GM12878 (cell line): ENCODE measurements at regions not wholly inside any gene's neighbourhood (a gene's known extent, or its start where the extent isn't known, plus 50 kb on each side); places are given as distances from the start of the nearest gene placed in this dataset.

Experiments used
- ATAC-seq: fragments of 200-7000 bp; cut with Tn5 transposase; 3 replicates; pipeline ENCODE4 v1.9.1; 2020; ENCODE audit warnings: mild to moderate bottlenecking, moderate library complexity
- BruUV-seq: library from RNA; stranded (reverse); fragments of 400-500 nt; replicated peaks from 2 replicates; lab custom pipeline; 2021; lab: Mats Ljungman, UMichigan
- CTCF ChIA-PET: fragments of 300-600 bp; sonication (Branson Sonifier 250); formaldehyde crosslinking; extraction: SDS; loops from one replicate; lab custom pipeline; 2021; ENCODE audit warnings: inconsistent platforms; lab: Yijun Ruan, JAX
- POLR2A ChIA-PET: fragments of 350-600 bp; formaldehyde crosslinking; extraction: SDS; loops from one replicate; lab custom pipeline; 2021; ENCODE audit warnings: inconsistent platforms; lab: Charles Lee
- RAD21 ChIA-PET: fragments of 300-600 bp; sonication (Branson Sonifier 250); formaldehyde crosslinking; loops from one replicate; lab custom pipeline; 2023; ENCODE audit warnings: antibody characterized with exemption; ENCODE audit not compliant: unreplicated experiment; lab: Charles Lee
- SMC1A ChIA-PET: fragments of 300-600 bp; sonication (Branson Sonifier 250); formaldehyde crosslinking; loops from one replicate; lab custom pipeline; 2023; ENCODE audit not compliant: unreplicated experiment, uncharacterized antibody; lab: Charles Lee
- DNase-seq: peaks from one replicate; pipeline ENCODE4 v3.0.0-alpha.2; 2011; ENCODE audit warnings: low read depth, low spot score
- FAIRE-seq: peaks from 3 replicates; lab custom pipeline; 2011; peaks lifted over from hg19 to GRCh38; lab: Jason Lieb, UNC
- H2AFZ ChIP-seq: 2 replicates; pipeline ENCODE4 v1.6.0; 2011; ENCODE audit warnings: low read depth, low read length, control low read depth; ENCODE audit not compliant: control insufficient read depth
- H3K27ac ChIP-seq: 2 replicates; pipeline ENCODE4 v1.5.1; 2011; ENCODE audit warnings: control low read depth; ENCODE audit not compliant: control insufficient read depth, insufficient read depth
- H3K27me3 ChIP-seq, 2 experiments: replicated peaks in 1 of 2; 2 replicates each; pipeline versions ENCODE4 v1.6.0 to v1.6.1; 2011; ENCODE audit warnings: low read length in 1 of 2; ENCODE audit not compliant: control insufficient read depth in 2 of 2, insufficient read depth in 2 of 2
- H3K36me3 ChIP-seq, 2 experiments: 2 replicates each; pipeline ENCODE4 v1.5.1; 2011; ENCODE audit warnings: low read length in 1 of 2; ENCODE audit not compliant: control insufficient read depth in 2 of 2, insufficient read depth in 2 of 2
- H3K4me1 ChIP-seq: 2 replicates; pipeline ENCODE4 v1.6.1; 2011; ENCODE audit warnings: mild to moderate bottlenecking, low read length, moderate library complexity, mixed read lengths; ENCODE audit not compliant: control insufficient read depth, insufficient read depth
- H3K4me2 ChIP-seq: 2 replicates; pipeline ENCODE4 v1.6.0; 2011; ENCODE audit warnings: control low read depth; ENCODE audit not compliant: control insufficient read depth, insufficient read depth
- H3K4me3 ChIP-seq: fragments of 200-600 bp; sonication (generic); 2 replicates; pipeline ENCODE4 v1.5.1; 2016
- H3K79me2 ChIP-seq: 2 replicates; pipeline ENCODE4 v1.6.0; 2011; ENCODE audit warnings: low read length; ENCODE audit not compliant: control insufficient read depth, insufficient read depth
- H3K9ac ChIP-seq: 2 replicates; pipeline ENCODE4 v1.8.0; 2011; ENCODE audit warnings: low read length, control low read depth, mixed read lengths; ENCODE audit not compliant: control insufficient read depth, insufficient read depth
- H3K9me3 ChIP-seq: replicated peaks from 3 replicates; pipeline ENCODE4 v1.5.1; 2011; ENCODE audit warnings: mild to moderate bottlenecking, low read length; ENCODE audit not compliant: control insufficient read depth, insufficient read depth
- H4K20me1 ChIP-seq: 2 replicates; pipeline ENCODE4 v1.6.0; 2011; ENCODE audit not compliant: control insufficient read depth, insufficient read depth
- ASH2L ChIP-seq: fragments of 300-600, 200-600 bp; sonication (generic); IDR thresholded peaks from 2 replicates; pipeline ENCODE4 v1.6.1; 2017; ENCODE audit warnings: low read depth, mild to moderate bottlenecking, borderline replicate concordance
- CREM ChIP-seq: IDR thresholded peaks from 2 replicates; pipeline ENCODE4 v1.6.1; 2014; ENCODE audit warnings: antibody characterized with exemption, low read depth
- GABPA ChIP-seq: IDR thresholded peaks from 2 replicates; pipeline ENCODE4 v1.6.1; 2014; ENCODE audit warnings: antibody characterized with exemption, low read depth, mild to moderate bottlenecking, inconsistent platforms
- IRF4 ChIP-seq: IDR thresholded peaks from 2 replicates; pipeline ENCODE4 v1.6.1; 2011; ENCODE audit warnings: low read depth, low read length
- NFYA ChIP-seq: IDR thresholded peaks from 2 replicates; pipeline ENCODE4 v1.6.1; 2011; ENCODE audit warnings: low read depth, mild to moderate bottlenecking, low read length, improper control_type of control experiment, borderline replicate concordance
- POU2F2 ChIP-seq: IDR thresholded peaks from 3 replicates; pipeline ENCODE4 v1.6.1; 2011; ENCODE audit warnings: low read depth, mild to moderate bottlenecking, low read length, borderline replicate concordance
- RBBP5 ChIP-seq: fragments of 200-600 bp; sonication (generic); conservative IDR thresholded peaks from 2 replicates; pipeline ENCODE4 v1.6.1; 2016
- RFX5 ChIP-seq: IDR thresholded peaks from 2 replicates; pipeline ENCODE4 v1.6.1; 2011; ENCODE audit warnings: low read depth, low read length, improper control_type of control experiment
- SIX5 ChIP-seq: IDR thresholded peaks from 2 replicates; pipeline ENCODE4 v1.6.1; 2011; ENCODE audit warnings: mild to moderate bottlenecking, low read depth, low read length, moderate library complexity; ENCODE audit not compliant: severe bottlenecking
- SMAD1 ChIP-seq: fragments of 450-650 bp; IDR thresholded peaks from 2 replicates; pipeline ENCODE4 v1.6.1; 2018; ENCODE audit warnings: mild to moderate bottlenecking, low read depth; ENCODE audit not compliant: partially characterized antibody
- SP1 ChIP-seq: IDR thresholded peaks from one replicate; pipeline ENCODE4 v1.6.1; 2011; ENCODE audit warnings: low read depth, low read length
- SREBF2 ChIP-seq: IDR thresholded peaks from 2 replicates; pipeline ENCODE4 v1.6.1; 2012; ENCODE audit warnings: mild to moderate bottlenecking, low read length
- TCF3 ChIP-seq: IDR thresholded peaks from 2 replicates; pipeline ENCODE4 v1.6.1; 2012; ENCODE audit warnings: low read depth, mild to moderate bottlenecking, low read length, borderline replicate concordance; ENCODE audit not compliant: insufficient read depth
- YY1 ChIP-seq: IDR thresholded peaks from 2 replicates; pipeline ENCODE4 v1.6.1; 2011; ENCODE audit warnings: low read depth, mild to moderate bottlenecking, low read length
- ZNF24 ChIP-seq: fragments of 450-650 bp; IDR thresholded peaks from 2 replicates; pipeline ENCODE4 v1.6.1; 2017; ENCODE audit warnings: antibody characterized with exemption, mild to moderate bottlenecking
- WGBS: methylation state at CpG from one replicate; pipeline ENCODE4 v1.1.6; 2016; ENCODE audit warnings: low lambda C conversion rate; ENCODE audit not compliant: insufficient replicate concordance, insufficient coverage; ENCODE audit errors: missing lambda C conversion rate; 5-methylcytosine and 5-hydroxymethylcytosine counted together
- in situ Hi-C: fragments of 300-500 bp; cut with MboI; formaldehyde crosslinking; loops from 9 replicates; pipeline ENCODE4 v1.14.3; 2018; ENCODE audit warnings: mixed read lengths
- intact Hi-C: fragments of 100-400 bp; cut with micrococcal nuclease; formaldehyde crosslinking; loops from one replicate; pipeline ENCODE4 v1.14.2; 2022; ENCODE audit not compliant: unreplicated experiment
- TF ChIP-seq, protein P1 (sequence below): fragments of 450-650 bp; conservative IDR thresholded peaks from 2 replicates; pipeline ENCODE4 v1.6.1; 2017; ENCODE audit warnings: mild to moderate bottlenecking, moderate library complexity
- TF ChIP-seq, protein P2 (sequence below): fragments of 450-650 bp; formaldehyde crosslinking; IDR thresholded peaks from 2 replicates; pipeline ENCODE4 v1.4.0; 2020; ENCODE audit warnings: mild to moderate bottlenecking, moderate library complexity

DNA sequence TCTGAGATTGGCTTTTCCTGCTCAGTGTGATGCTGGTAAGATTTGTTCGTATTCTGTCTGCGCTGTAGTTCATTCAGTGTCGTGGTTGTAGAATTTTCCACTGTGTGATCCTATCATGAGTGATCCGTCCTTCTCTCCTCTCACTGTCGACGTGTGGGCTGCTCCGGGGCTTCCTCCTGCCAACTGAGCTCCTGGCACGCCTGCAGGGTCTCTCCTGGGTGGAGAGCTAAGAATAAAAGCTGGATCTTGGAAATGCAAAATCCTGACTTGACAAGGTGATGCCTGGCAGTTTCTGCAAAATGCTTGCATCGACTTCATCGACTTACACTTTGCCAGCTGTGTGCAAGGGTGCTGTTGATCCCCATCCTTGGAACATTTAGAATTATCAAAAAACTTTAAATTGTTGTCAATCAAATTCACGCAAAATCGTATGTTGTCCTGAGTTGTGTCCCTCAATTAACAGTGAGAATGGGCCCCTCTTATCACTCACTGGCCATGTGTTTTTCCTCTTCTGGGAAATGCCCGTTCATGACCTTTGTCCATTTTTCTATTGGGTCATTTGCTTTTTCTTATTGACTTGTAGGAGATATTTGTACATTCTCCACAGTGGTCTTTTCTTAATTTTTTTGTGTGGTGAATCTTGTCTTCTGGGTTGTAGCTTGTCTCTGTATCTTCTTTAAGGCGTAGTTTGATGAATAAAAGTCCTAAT lies 125.5 kb downstream of the CRYAA start:
- Histone ChIP-seq H4K20me1 (no peaks in the 10 kb centered on the region), H3K79me2 (no peaks in the 10 kb centered on the region), H3K9ac (no peak overlapping the region), H2AFZ (no peak overlapping the region), H3K4me3 (no peak overlapping the region), H3K27ac (no peak overlapping the region), H3K27me3 (peaks cover 1 to 6% of the 10 kb centered on the region in 2 experiments; a peak in 3 of 4 replicates), H3K4me1 (peaks cover 8% of the 10 kb centered on the region), H3K36me3 (no peaks in the 10 kb centered on the region), H3K9me3 (peaks cover 5% of the 10 kb centered on the region; the same call in 2 of the 3 replicates), H3K4me2 (no peak overlapping the region)
- no peak for FAIRE-seq
- ATAC-seq: no peak
- RAD21 ChIA-PET: no interaction called here
- WGBS: 32% methylated on average over 14 of the region's 14 CpGs
- intact Hi-C loops: no loop called here
- BruUV-seq: no TSS peak
- TF ChIP-seq TCF3: no peak
- TF ChIP-seq NFYA: no peak
- TF ChIP-seq IRF4: no peak
- TF ChIP-seq ZNF24: no peak
- TF ChIP-seq, protein P1, sequence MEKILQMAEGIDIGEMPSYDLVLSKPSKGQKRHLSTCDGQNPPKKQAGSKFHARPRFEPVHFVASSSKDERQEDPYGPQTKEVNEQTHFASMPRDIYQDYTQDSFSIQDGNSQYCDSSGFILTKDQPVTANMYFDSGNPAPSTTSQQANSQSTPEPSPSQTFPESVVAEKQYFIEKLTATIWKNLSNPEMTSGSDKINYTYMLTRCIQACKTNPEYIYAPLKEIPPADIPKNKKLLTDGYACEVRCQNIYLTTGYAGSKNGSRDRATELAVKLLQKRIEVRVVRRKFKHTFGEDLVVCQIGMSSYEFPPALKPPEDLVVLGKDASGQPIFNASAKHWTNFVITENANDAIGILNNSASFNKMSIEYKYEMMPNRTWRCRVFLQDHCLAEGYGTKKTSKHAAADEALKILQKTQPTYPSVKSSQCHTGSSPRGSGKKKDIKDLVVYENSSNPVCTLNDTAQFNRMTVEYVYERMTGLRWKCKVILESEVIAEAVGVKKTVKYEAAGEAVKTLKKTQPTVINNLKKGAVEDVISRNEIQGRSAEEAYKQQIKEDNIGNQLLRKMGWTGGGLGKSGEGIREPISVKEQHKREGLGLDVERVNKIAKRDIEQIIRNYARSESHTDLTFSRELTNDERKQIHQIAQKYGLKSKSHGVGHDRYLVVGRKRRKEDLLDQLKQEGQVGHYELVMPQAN: no peak
- no peak for TF ChIP-seq RFX5
- TF ChIP-seq GABPA: no peak
- no peak for TF ChIP-seq CREM
- no peak for TF ChIP-seq POU2F2
- TF ChIP-seq, protein P2, sequence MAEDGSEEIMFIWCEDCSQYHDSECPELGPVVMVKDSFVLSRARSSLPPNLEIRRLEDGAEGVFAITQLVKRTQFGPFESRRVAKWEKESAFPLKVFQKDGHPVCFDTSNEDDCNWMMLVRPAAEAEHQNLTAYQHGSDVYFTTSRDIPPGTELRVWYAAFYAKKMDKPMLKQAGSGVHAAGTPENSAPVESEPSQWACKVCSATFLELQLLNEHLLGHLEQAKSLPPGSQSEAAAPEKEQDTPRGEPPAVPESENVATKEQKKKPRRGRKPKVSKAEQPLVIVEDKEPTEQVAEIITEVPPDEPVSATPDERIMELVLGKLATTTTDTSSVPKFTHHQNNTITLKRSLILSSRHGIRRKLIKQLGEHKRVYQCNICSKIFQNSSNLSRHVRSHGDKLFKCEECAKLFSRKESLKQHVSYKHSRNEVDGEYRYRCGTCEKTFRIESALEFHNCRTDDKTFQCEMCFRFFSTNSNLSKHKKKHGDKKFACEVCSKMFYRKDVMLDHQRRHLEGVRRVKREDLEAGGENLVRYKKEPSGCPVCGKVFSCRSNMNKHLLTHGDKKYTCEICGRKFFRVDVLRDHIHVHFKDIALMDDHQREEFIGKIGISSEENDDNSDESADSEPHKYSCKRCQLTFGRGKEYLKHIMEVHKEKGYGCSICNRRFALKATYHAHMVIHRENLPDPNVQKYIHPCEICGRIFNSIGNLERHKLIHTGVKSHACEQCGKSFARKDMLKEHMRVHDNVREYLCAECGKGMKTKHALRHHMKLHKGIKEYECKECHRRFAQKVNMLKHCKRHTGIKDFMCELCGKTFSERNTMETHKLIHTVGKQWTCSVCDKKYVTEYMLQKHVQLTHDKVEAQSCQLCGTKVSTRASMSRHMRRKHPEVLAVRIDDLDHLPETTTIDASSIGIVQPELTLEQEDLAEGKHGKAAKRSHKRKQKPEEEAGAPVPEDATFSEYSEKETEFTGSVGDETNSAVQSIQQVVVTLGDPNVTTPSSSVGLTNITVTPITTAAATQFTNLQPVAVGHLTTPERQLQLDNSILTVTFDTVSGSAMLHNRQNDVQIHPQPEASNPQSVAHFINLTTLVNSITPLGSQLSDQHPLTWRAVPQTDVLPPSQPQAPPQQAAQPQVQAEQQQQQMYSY (CRISPR knock-in tag): no peak
- no peak for TF ChIP-seq ASH2L
- TF ChIP-seq YY1: no peak
- no peak for TF ChIP-seq SIX5
- no peak for TF ChIP-seq SREBF2
- no peak for TF ChIP-seq SMAD1
- TF ChIP-seq SP1: no peak
- no peak for TF ChIP-seq RBBP5
- CTCF ChIA-PET: no interaction called here
- SMC1A ChIA-PET: no interaction called here
- in situ Hi-C loops: no loop called here
- no peak for DNase-seq
- POLR2A ChIA-PET: no interaction called here
